Esophagus squamous epithelium (tissue), 4 donors: ENCODE measurements at regions not wholly inside any gene's neighbourhood (a gene's known extent, or its start where the extent isn't known, plus 50 kb on each side); places are given as distances from the start of the nearest gene placed in this dataset.

Experiments
- CTCF ChIP-seq, 6 experiments: fragments of 450-650 bp in 4 of 6; fragments of 200-600 bp in 2 of 6; sonication (generic) in 2 of 6; IDR thresholded peaks; one replicate each; pipeline ENCODE4 v1.5.1; 2016 to 2019; ENCODE audit warnings: antibody characterized with exemption in 6 of 6, mild to moderate bottlenecking in 4 of 6, moderate library complexity in 4 of 6
- POLR2A ChIP-seq, 4 donors: fragments of 450-650 bp; IDR thresholded peaks; one replicate each; pipeline ENCODE4 v1.6.1; 2017; ENCODE audit warnings: antibody characterized with exemption in 4 of 4, mild to moderate bottlenecking in 4 of 4, moderate library complexity in 3 of 4

DNA sequence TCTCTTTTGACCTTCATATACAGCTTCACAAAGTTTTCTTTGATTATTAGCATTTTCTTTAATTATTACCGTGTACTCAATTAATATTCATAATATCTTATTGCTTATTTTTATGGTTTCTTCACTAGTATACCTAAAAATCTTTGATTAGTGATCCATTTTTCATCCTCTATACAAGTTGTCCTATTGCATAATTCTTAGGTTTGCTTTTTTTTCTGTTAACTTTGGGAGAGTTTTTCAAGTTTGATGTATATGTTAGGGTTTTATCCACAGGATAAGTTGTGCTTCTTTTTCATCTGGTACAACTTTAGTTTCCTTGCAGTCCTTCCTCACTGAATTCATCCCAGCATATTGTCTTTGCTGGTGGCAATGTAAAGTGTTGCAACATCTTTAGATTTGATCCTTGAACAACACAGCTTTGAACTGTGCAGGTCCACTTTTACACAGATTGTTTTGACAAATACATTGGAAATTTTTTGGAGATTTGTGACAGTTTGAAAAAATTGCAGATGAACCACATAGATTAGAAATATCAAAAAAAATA, 88.6 kb upstream of the NAV3 start:
- TF ChIP-seq CTCF (IDR thresholded peaks at IDR 0.05) = no peak
- TF ChIP-seq POLR2A (IDR thresholded peaks at IDR 0.05) = no peak
